ENCODE measurements at regions not wholly inside any gene's neighbourhood (a gene's known extent, or its start where the extent isn't known, plus 50 kb on each side); places are given as distances from the start of the nearest gene placed in this dataset.

DNA sequence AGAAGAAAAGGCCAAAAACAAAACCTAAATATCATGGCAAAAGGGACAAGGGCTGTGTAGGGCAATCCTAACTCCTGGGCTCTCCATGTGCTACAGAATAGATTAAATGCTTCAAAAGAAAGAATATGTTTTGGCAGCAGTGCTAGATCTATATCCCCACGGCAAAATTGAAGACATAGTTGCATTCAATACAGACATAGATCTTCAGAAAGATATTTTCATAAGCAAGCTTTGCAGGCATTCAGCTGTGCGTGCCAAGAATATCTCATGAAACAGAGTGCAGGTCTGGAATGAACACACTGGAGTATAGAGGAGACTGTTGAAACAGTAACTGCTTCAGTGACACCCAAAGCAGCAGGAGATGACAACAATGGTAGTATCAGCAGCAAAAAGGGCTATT is 1476.9 kb downstream of the ARAP2 start:
- H3K79me1 ChIP-seq (ENCODE audit: low read depth, low read length), result no peaks in the 10 kb centered on the region
- no peak overlapping the region for H2BK120ac ChIP-seq (replicated peaks; ENCODE audit: low read depth, low read length)
- H3K4me3 ChIP-seq (ENCODE audit: extremely low read depth in 1 of 4, insufficient read depth in 2 of 4, low read depth in 3 of 4, low read length in 4 of 4), result no peak overlapping the region
- H3K23me2 ChIP-seq (ENCODE audit: low read depth, low read length), result no peaks in the 10 kb centered on the region
- H3K27ac ChIP-seq (ENCODE audit: low read depth, low read length), result no peak overlapping the region
- DNase-seq (ENCODE audit: low read depth in 1 of 2, low spot score in 2 of 2) (no peak), FAIRE-seq (no peak)
- no peak overlapping the region for H4K5ac ChIP-seq (ENCODE audit: insufficient read length, low read depth, low read length)
- H2AK5ac ChIP-seq (ENCODE audit: low read depth, low read length), result no peak overlapping the region
- H4K91ac ChIP-seq (replicated peaks; ENCODE audit: insufficient read length, low read length), result no peak overlapping the region
- H2BK12ac ChIP-seq (ENCODE audit: low read depth, low read length), result no peak overlapping the region
- H3K56ac ChIP-seq (replicated peaks; ENCODE audit: insufficient read length, low read depth, low read length), result no peak overlapping the region
- no peak overlapping the region for H2BK5ac ChIP-seq (ENCODE audit: low read depth, low read length)
- no peaks in the 10 kb centered on the region for H3K9me3 ChIP-seq (ENCODE audit: insufficient read depth in 2 of 2, low read depth in 1 of 2, low read length in 1 of 2)
- H3K18ac ChIP-seq (ENCODE audit: extremely low read depth, low read length), result no peak overlapping the region
- no peaks in the 10 kb centered on the region for H3K79me2 ChIP-seq (ENCODE audit: control insufficient read depth in 1 of 2, insufficient read depth in 2 of 2, low read length in 2 of 2)
- 68% methylated on average over 2 of the region's 2 CpGs; no CpG with 5 or more reads in 1 of the 2 experiments for WGBS, 2 experiments (ENCODE audit: extremely low coverage in 1 of 2, insufficient coverage in 1 of 2, insufficient read length in 1 of 2, insufficient replicate concordance in 2 of 2, low coverage in 1 of 2, low lambda C conversion rate in 2 of 2, missing lambda C conversion rate in 1 of 2)
- H3K27me3 ChIP-seq (replicated peaks in 1 of 4; ENCODE audit: control insufficient read depth in 3 of 4, extremely low read depth in 1 of 4, insufficient read depth in 3 of 4, low read length in 3 of 4), result no peaks in the 10 kb centered on the region
- no peak overlapping the region for H2BK20ac ChIP-seq (ENCODE audit: low read length)
- H3K36me3 ChIP-seq (ENCODE audit: control insufficient read depth in 2 of 4, insufficient read depth in 4 of 4, low read length in 3 of 4), result no peaks in the 10 kb centered on the region
- H4K8ac ChIP-seq (ENCODE audit: extremely low read depth, insufficient read depth, low read length), result no peak overlapping the region
- H3K4me1 ChIP-seq (replicated peaks in 1 of 4; ENCODE audit: control insufficient read depth in 3 of 4, insufficient read depth in 4 of 4, low read length in 3 of 4), result peaks cover 0 to 3% (median 1%) of the 10 kb centered on the region in 4 experiments; a peak in 2 of 7 replicates
- no peaks in the 10 kb centered on the region for H4K20me1 ChIP-seq (replicated peaks in 1 of 2; ENCODE audit: control insufficient read depth in 1 of 2, insufficient read depth in 2 of 2, low read length in 2 of 2)
- no peak for TF ChIP-seq EZH2 (IDR thresholded peaks at IDR 0.05; ENCODE audit: low read depth, low read length, severe bottlenecking)
- TF ChIP-seq SIX5 (IDR thresholded peaks at IDR 0.05; ENCODE audit: low read depth, low read length), result no peak
- H2BK15ac ChIP-seq (ENCODE audit: low read length), result no peak overlapping the region
- H2AFZ ChIP-seq (ENCODE audit: low read length), result no peak overlapping the region
- no peak overlapping the region for H3K4me2 ChIP-seq (ENCODE audit: insufficient read depth in 1 of 2, low read depth in 2 of 2, low read length in 2 of 2)
- no peak overlapping the region for H3K9ac ChIP-seq (replicated peaks in 1 of 4; ENCODE audit: extremely low read depth in 1 of 4, low read depth in 3 of 4, low read length in 3 of 4)
- no peak overlapping the region for H3K4ac ChIP-seq (replicated peaks; ENCODE audit: insufficient read length, low read depth, low read length)
- CTCF ChIA-PET (ENCODE audit: partially characterized antibody), result interaction anchor here (0.6 kb wide), 1 partner anchor 1189 kb away, joined by 3 read pairs; no protein-coding TSS in a partner anchor
- H3K14ac ChIP-seq (ENCODE audit: insufficient read length), result no peak overlapping the region
- POLR2A ChIA-PET (ENCODE audit: partially characterized antibody), result no interaction called here
- H3K23ac ChIP-seq (ENCODE audit: insufficient read length), result no peak overlapping the region
